Neuron (in vitro differentiated cells): ENCODE measurements at regions not wholly inside any gene's neighbourhood (a gene's known extent, or its start where the extent isn't known, plus 50 kb on each side); places are given as distances from the start of the nearest gene placed in this dataset.
"Not testable (repeated sequence)": the region's sequence is repeated elsewhere in the genome, so short reads cannot be mapped to it uniquely, and the experiment has no call there.

ENCODE experiments used
- H2AFZ ChIP-seq: one replicate; pipeline ENCODE4 v1.6.1; 2013; ENCODE audit warnings: low read depth, mild to moderate bottlenecking, inconsistent platforms, low read length, moderate library complexity
- H3K27me3 ChIP-seq: one replicate; pipeline ENCODE4 v1.6.1; 2013; ENCODE audit warnings: low read length; ENCODE audit not compliant: insufficient read depth
- H3K36me3 ChIP-seq: one replicate; pipeline ENCODE4 v1.6.1; 2013; ENCODE audit warnings: low read length; ENCODE audit not compliant: insufficient read depth
- H3K4me1 ChIP-seq: one replicate; pipeline ENCODE4 v1.6.1; 2013; ENCODE audit warnings: low read length; ENCODE audit not compliant: insufficient read depth
- H3K4me3 ChIP-seq: 2 replicates; pipeline ENCODE4 v1.5.1; 2013; ENCODE audit warnings: mild to moderate bottlenecking, low read length, moderate library complexity
- H3K9me3 ChIP-seq: one replicate; pipeline ENCODE4 v1.6.1; 2013; ENCODE audit warnings: low read length

- H3K4me1 ChIP-seq = no peaks in the 10 kb centered on the region
- no peak overlapping the region for H3K4me3 ChIP-seq
- H3K36me3 ChIP-seq = no peaks in the 10 kb centered on the region
- no peak overlapping the region for H2AFZ ChIP-seq
- H3K27me3 ChIP-seq = no peaks in the 10 kb centered on the region
- no peaks in the 10 kb centered on the region for H3K9me3 ChIP-seq
These were observed 507.7 kb upstream of the SLC35B3 start for GRCh38 chr6:8943073-8943472.

GRCh38 chr6:8941577-8941976 is 506.2 kb upstream of the SLC35B3 start:
- no peaks in the 10 kb centered on the region for H3K36me3 ChIP-seq
- no peaks in the 10 kb centered on the region for H3K9me3 ChIP-seq
- H3K4me3 ChIP-seq = no peak overlapping the region
- no peaks in the 10 kb centered on the region for H3K4me1 ChIP-seq
- no peak overlapping the region for H2AFZ ChIP-seq
- H3K27me3 ChIP-seq = no peaks in the 10 kb centered on the region

GRCh38 chr6:8940356-8940755 is 505.0 kb upstream of the SLC35B3 start:
- no peak overlapping the region for H3K4me3 ChIP-seq

GRCh38 chr6:8939615-8940014 is 504.3 kb upstream of the SLC35B3 start:
- Histone ChIP-seq H3K4me3 (no peak overlapping the region), H3K4me1 (no peaks in the 10 kb centered on the region), H3K9me3 (no peaks in the 10 kb centered on the region), H3K36me3 (no peaks in the 10 kb centered on the region), H3K27me3 (no peaks in the 10 kb centered on the region), H2AFZ (no peak overlapping the region)

More at GRCh38 chr6:8940356-8940755, 505.0 kb upstream of the SLC35B3 start:
- H3K4me1 ChIP-seq = no peaks in the 10 kb centered on the region
- H3K27me3 ChIP-seq = no peaks in the 10 kb centered on the region
- H3K9me3 ChIP-seq = no peaks in the 10 kb centered on the region
- H2AFZ ChIP-seq = no peak overlapping the region
- H3K36me3 ChIP-seq = no peaks in the 10 kb centered on the region

- Histone ChIP-seq H3K36me3 (no peaks in the 10 kb centered on the region), H3K4me1 (no peaks in the 10 kb centered on the region), H2AFZ (no peak overlapping the region), H3K27me3 (no peaks in the 10 kb centered on the region), H3K4me3 (no peak overlapping the region), H3K9me3 (no peaks in the 10 kb centered on the region)
These were observed 499.0 kb upstream of the SLC35B3 start for GRCh38 chr6:8934318-8934717.

- no peak overlapping the region for H3K4me3 ChIP-seq
- no peaks in the 10 kb centered on the region for H3K36me3 ChIP-seq
- H2AFZ ChIP-seq = no peak overlapping the region
- H3K27me3 ChIP-seq = no peaks in the 10 kb centered on the region
- H3K4me1 ChIP-seq = no peaks in the 10 kb centered on the region
- no peaks in the 10 kb centered on the region for H3K9me3 ChIP-seq
These were observed 494.7 kb upstream of the SLC35B3 start for GRCh38 chr6:8930009-8930408.

GRCh38 chr6:8920244-8920643 is 484.9 kb upstream of the SLC35B3 start:
- H3K4me1 ChIP-seq, H3K9me3 ChIP-seq, H3K4me3 ChIP-seq: not testable (repeated sequence)

GRCh38 chr6:8918196-8918595 is 482.9 kb upstream of the SLC35B3 start:
- Histone ChIP-seq H3K9me3 (no peaks in the 10 kb centered on the region), H3K4me3 (no peak overlapping the region), H3K27me3 (no peaks in the 10 kb centered on the region), H3K4me1 (no peaks in the 10 kb centered on the region), H2AFZ (no peak overlapping the region), H3K36me3 (no peaks in the 10 kb centered on the region)

More at GRCh38 chr6:8920244-8920643, 484.9 kb upstream of the SLC35B3 start:
- H3K27me3 ChIP-seq, H3K36me3 ChIP-seq, H2AFZ ChIP-seq: not testable (repeated sequence)

GRCh38 chr6:8914700-8915099 is 479.4 kb upstream of the SLC35B3 start:
- Histone ChIP-seq H3K27me3 (no peaks in the 10 kb centered on the region), H3K4me1 (no peaks in the 10 kb centered on the region), H3K9me3 (no peaks in the 10 kb centered on the region), H2AFZ (no peak overlapping the region), H3K4me3 (no peak overlapping the region), H3K36me3 (no peaks in the 10 kb centered on the region)

- Histone ChIP-seq H3K4me3 (no peak overlapping the region), H3K4me1 (no peaks in the 10 kb centered on the region), H3K9me3 (no peaks in the 10 kb centered on the region), H2AFZ (no peak overlapping the region), H3K36me3 (no peaks in the 10 kb centered on the region), H3K27me3 (no peaks in the 10 kb centered on the region)
These were observed 473.3 kb upstream of the SLC35B3 start for GRCh38 chr6:8908638-8909037.

- Histone ChIP-seq H2AFZ (no peak overlapping the region), H3K9me3 (no peaks in the 10 kb centered on the region), H3K36me3 (no peaks in the 10 kb centered on the region), H3K4me1 (no peaks in the 10 kb centered on the region), H3K4me3 (no peak overlapping the region), H3K27me3 (no peaks in the 10 kb centered on the region)
These were observed 471.4 kb upstream of the SLC35B3 start for GRCh38 chr6:8906699-8907098.

GRCh38 chr6:8905757-8906156 is 470.4 kb upstream of the SLC35B3 start:
- Histone ChIP-seq H3K4me1 (no peaks in the 10 kb centered on the region), H2AFZ (no peak overlapping the region), H3K4me3 (no peak overlapping the region), H3K36me3 (no peaks in the 10 kb centered on the region), H3K27me3 (no peaks in the 10 kb centered on the region), H3K9me3 (no peaks in the 10 kb centered on the region)

GRCh38 chr6:8904754-8905153 is 469.4 kb upstream of the SLC35B3 start:
- no peaks in the 10 kb centered on the region for H3K4me1 ChIP-seq
- H3K4me3 ChIP-seq = no peak overlapping the region
- no peak overlapping the region for H2AFZ ChIP-seq
- no peaks in the 10 kb centered on the region for H3K9me3 ChIP-seq
- no peaks in the 10 kb centered on the region for H3K27me3 ChIP-seq
- H3K36me3 ChIP-seq = no peaks in the 10 kb centered on the region

GRCh38 chr6:8900056-8900455 is 464.7 kb upstream of the SLC35B3 start:
- H3K36me3 ChIP-seq = no peaks in the 10 kb centered on the region
- no peaks in the 10 kb centered on the region for H3K9me3 ChIP-seq
- H3K27me3 ChIP-seq = no peaks in the 10 kb centered on the region
- H3K4me1 ChIP-seq = no peaks in the 10 kb centered on the region
- H3K4me3 ChIP-seq = no peak overlapping the region
- H2AFZ ChIP-seq = no peak overlapping the region
